HG03196 (cell line): ENCODE measurements at regions not wholly inside any gene's neighbourhood (a gene's known extent, or its start where the extent isn't known, plus 50 kb on each side); places are given as distances from the start of the nearest gene placed in this dataset.
"Not testable (repeated sequence)": the region's sequence is repeated elsewhere in the genome, so short reads cannot be mapped to it uniquely, and the experiment has no call there.

Experiments used
- ATAC-seq: cut with Tn5 transposase; IDR thresholded peaks from one replicate; pipeline ENCODE4 v1.9.1; 2021; ENCODE audit not compliant: unreplicated experiment

- no peak for ATAC-seq
Measured at GRCh38 chrY:12212394-12212793, 488.6 kb upstream of the USP9Y start.

- no peak for ATAC-seq
Measured at GRCh38 chrY:12215564-12216022, 485.4 kb upstream of the USP9Y start.

- ATAC-seq = no peak
Measured at GRCh38 chrY:12230921-12231320, 470.1 kb upstream of the USP9Y start.

GRCh38 chrY:12236399-12236798 is 464.6 kb upstream of the USP9Y start:
- no peak for ATAC-seq

GRCh38 chrY:12240326-12240725 is 460.7 kb upstream of the USP9Y start:
- ATAC-seq = not testable (repeated sequence)

- ATAC-seq = no peak
Measured at GRCh38 chrY:12244146-12244545, 456.9 kb upstream of the USP9Y start.

- no peak for ATAC-seq
Measured at GRCh38 chrY:12253756-12254155, 447.3 kb upstream of the USP9Y start.

GRCh38 chrY:12271162-12271561 is 429.9 kb upstream of the USP9Y start:
- no peak for ATAC-seq

- ATAC-seq = no peak
Measured at GRCh38 chrY:12285608-12286007, 415.4 kb upstream of the USP9Y start.

- no peak for ATAC-seq
Measured at GRCh38 chrY:12288919-12289318, 412.1 kb upstream of the USP9Y start.

- ATAC-seq = no peak
Measured at GRCh38 chrY:12289415-12289814, 411.6 kb upstream of the USP9Y start.

GRCh38 chrY:12292542-12292941 is 408.5 kb upstream of the USP9Y start:
- no peak for ATAC-seq

GRCh38 chrY:12296460-12296859 is 404.6 kb upstream of the USP9Y start:
- no peak for ATAC-seq

GRCh38 chrY:12299796-12300195 is 401.2 kb upstream of the USP9Y start:
- ATAC-seq = not testable (repeated sequence)

- ATAC-seq = no peak
Measured at GRCh38 chrY:12303464-12303863, 397.6 kb upstream of the USP9Y start.

GRCh38 chrY:12305456-12305855 is 395.6 kb upstream of the USP9Y start:
- no peak for ATAC-seq

- no peak for ATAC-seq
Measured at GRCh38 chrY:12309212-12309611, 391.8 kb upstream of the USP9Y start.

GRCh38 chrY:12310832-12311231 is 390.2 kb upstream of the USP9Y start:
- ATAC-seq = no peak

GRCh38 chrY:12327751-12328150 is 373.3 kb upstream of the USP9Y start:
- no peak for ATAC-seq

GRCh38 chrY:12331917-12332316 is 369.1 kb upstream of the USP9Y start:
- not testable (repeated sequence) for ATAC-seq

GRCh38 chrY:12343211-12343610 is 357.8 kb upstream of the USP9Y start:
- ATAC-seq = no peak

- ATAC-seq = no peak
Measured at GRCh38 chrY:12348181-12348580, 352.9 kb upstream of the USP9Y start.

GRCh38 chrY:12357204-12357603 is 343.8 kb upstream of the USP9Y start:
- ATAC-seq = no peak

- no peak for ATAC-seq
Measured at GRCh38 chrY:12357655-12358054, 343.4 kb upstream of the USP9Y start.
